ENCODE measurements at regions not wholly inside any gene's neighbourhood (a gene's known extent, or its start where the extent isn't known, plus 50 kb on each side); places are given as distances from the start of the nearest gene placed in this dataset.

DNA sequence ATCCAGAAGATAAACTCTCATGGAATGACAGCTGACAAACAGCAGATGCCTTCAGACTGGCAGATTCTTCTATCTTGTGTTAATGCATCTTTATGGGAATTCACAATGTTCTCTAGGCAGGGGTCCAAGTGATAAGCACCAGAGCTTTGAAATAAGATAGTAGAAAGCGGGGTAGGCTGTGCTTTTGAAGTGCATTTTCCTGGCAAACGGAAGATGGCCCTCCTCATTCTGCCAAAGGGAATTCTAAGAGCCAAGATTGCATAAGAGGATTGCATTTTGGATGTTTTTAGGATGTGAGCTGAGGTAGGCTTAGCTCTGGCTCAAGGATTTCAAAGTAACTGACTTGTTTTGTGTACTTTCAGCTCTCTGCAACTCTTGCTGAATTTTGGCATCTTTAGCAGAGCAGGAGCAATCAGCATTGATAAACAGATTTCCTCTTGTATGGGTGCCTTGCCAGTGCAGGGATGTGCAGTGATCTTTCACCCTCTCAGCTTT lies 298.5 kb upstream of the KLF6 start:
- no peak overlapping the region for H3K4me2 ChIP-seq (ENCODE audit: low read length)
- H3K9me2 ChIP-seq (replicated peaks; ENCODE audit: low read length): no peaks in the 10 kb centered on the region
- no peak overlapping the region for H3K9ac ChIP-seq (ENCODE audit: low read length)
- no peaks in the 10 kb centered on the region for H3K36me3 ChIP-seq (ENCODE audit: low read depth, low read length)
- POLR2A ChIA-PET (ENCODE audit: unreplicated experiment): no interaction called here
- ATAC-seq (no peak), DNase-seq (no peak)
- H3K9me3 ChIP-seq (ENCODE audit: low read length): no peaks in the 10 kb centered on the region
- H4K20me1 ChIP-seq (ENCODE audit: low read length): no peaks in the 10 kb centered on the region
- BruUV-seq (replicated peaks): no TSS peak
- H3K4me3 ChIP-seq (ENCODE audit: low read length): no peak overlapping the region
- H3K27me3 ChIP-seq (ENCODE audit: low read length): no peaks in the 10 kb centered on the region
- no peaks in the 10 kb centered on the region for H3K79me2 ChIP-seq (ENCODE audit: low read length)
- intact Hi-C loops (cut with micrococcal nuclease): no loop called here
- H3K4me1 ChIP-seq (ENCODE audit: insufficient read depth, low read length): no peaks in the 10 kb centered on the region
- no peak overlapping the region for H3K27ac ChIP-seq (ENCODE audit: low read length)
- CTCF ChIA-PET: no interaction called here
- H2AFZ ChIP-seq (ENCODE audit: low read length): no peak overlapping the region
- TF ChIP-seq, protein P1, sequence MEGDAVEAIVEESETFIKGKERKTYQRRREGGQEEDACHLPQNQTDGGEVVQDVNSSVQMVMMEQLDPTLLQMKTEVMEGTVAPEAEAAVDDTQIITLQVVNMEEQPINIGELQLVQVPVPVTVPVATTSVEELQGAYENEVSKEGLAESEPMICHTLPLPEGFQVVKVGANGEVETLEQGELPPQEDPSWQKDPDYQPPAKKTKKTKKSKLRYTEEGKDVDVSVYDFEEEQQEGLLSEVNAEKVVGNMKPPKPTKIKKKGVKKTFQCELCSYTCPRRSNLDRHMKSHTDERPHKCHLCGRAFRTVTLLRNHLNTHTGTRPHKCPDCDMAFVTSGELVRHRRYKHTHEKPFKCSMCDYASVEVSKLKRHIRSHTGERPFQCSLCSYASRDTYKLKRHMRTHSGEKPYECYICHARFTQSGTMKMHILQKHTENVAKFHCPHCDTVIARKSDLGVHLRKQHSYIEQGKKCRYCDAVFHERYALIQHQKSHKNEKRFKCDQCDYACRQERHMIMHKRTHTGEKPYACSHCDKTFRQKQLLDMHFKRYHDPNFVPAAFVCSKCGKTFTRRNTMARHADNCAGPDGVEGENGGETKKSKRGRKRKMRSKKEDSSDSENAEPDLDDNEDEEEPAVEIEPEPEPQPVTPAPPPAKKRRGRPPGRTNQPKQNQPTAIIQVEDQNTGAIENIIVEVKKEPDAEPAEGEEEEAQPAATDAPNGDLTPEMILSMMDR (conservative IDR thresholded peaks at IDR 0.05; ENCODE audit: low read depth, low read length): no peak
- H3F3A ChIP-seq (ENCODE audit: low read length, unreplicated experiment): no peaks in the 10 kb centered on the region

DNA sequence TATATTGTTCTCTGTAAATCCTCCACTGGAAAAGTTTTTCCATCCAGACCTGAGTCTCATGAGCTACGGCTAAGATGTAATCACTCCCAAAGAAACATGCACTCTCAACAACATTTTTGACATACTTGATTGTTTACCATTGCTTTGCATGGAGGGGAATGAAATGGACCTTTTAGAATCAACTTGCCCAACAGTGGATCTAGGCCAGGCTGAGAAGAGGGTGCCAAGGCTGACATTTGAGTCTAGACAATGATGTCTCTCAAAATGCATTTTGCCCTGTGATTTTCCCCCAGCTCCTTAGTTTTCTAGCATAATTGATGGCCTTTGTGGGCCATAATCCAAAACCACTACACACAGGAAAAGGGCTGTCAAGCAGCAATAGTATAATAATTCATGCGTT lies 297.9 kb upstream of the KLF6 start:
- DNase-seq (no peak), ATAC-seq (no peak)
- H3K4me2 ChIP-seq (ENCODE audit: low read length): no peak overlapping the region
- no peaks in the 10 kb centered on the region for H3K9me3 ChIP-seq (ENCODE audit: low read length)
- H3K4me3 ChIP-seq (ENCODE audit: low read length): no peak overlapping the region
- POLR2A ChIA-PET (ENCODE audit: unreplicated experiment): interaction anchor here (0.6 kb wide), 1 partner anchor 75 kb away, joined by 3 read pairs; no protein-coding TSS in a partner anchor
- H3K9ac ChIP-seq (ENCODE audit: low read length): no peak overlapping the region
- TF ChIP-seq, protein P1 (conservative IDR thresholded peaks at IDR 0.05; ENCODE audit: low read depth, low read length): no peak
- no peak for TF ChIP-seq EZH2 (IDR thresholded peaks at IDR 0.05; ENCODE audit: low read length, unreplicated experiment)
- no peak for TF ChIP-seq EZH2phosphoT487 (IDR thresholded peaks at IDR 0.05; ENCODE audit: borderline replicate concordance, low read length)
- no peaks in the 10 kb centered on the region for H3F3A ChIP-seq (ENCODE audit: low read length, unreplicated experiment)
- H3K79me2 ChIP-seq (ENCODE audit: low read length): no peaks in the 10 kb centered on the region
- intact Hi-C loops (cut with micrococcal nuclease): no loop called here
- no TSS peak for BruUV-seq (replicated peaks)
- H4K20me1 ChIP-seq (ENCODE audit: low read length): no peaks in the 10 kb centered on the region
- H3K9me2 ChIP-seq (replicated peaks; ENCODE audit: low read length): no peaks in the 10 kb centered on the region
- H3K27ac ChIP-seq (ENCODE audit: low read length): no peak overlapping the region
- H3K27me3 ChIP-seq (ENCODE audit: low read length): no peaks in the 10 kb centered on the region
- H3K4me1 ChIP-seq (ENCODE audit: insufficient read depth, low read length): no peaks in the 10 kb centered on the region
- CTCF ChIA-PET: no interaction called here
- no peaks in the 10 kb centered on the region for H3K36me3 ChIP-seq (ENCODE audit: low read depth, low read length)
- no peak overlapping the region for H2AFZ ChIP-seq (ENCODE audit: low read length)

DNA sequence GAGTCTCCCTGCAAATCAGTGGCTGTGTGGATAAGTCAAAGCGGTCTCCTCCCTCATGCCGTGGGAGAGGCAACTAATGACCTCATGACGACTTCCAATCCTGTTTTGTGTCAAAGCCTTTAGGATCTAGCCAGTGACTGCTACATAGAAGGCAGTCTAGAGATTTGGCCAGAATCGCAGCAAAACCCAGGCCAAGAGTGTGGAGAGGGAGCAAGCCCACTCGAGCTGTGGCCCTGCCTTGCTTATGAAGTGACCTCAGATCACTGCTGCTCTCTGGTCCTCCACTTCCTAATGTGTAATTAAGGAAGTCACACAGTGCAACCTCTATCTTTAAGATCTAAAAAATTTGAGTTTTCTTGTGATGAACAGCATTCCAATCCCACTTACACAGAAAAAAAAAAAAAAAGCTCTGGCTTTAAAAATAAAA lies 296.7 kb upstream of the KLF6 start:
- intact Hi-C loops (cut with micrococcal nuclease): no loop called here
- TF ChIP-seq, protein P1 (conservative IDR thresholded peaks at IDR 0.05; ENCODE audit: low read depth, low read length): no peak
- TF ChIP-seq EZH2phosphoT487 (IDR thresholded peaks at IDR 0.05; ENCODE audit: borderline replicate concordance, low read length) (no peak), EZH2 (IDR thresholded peaks at IDR 0.05; ENCODE audit: low read length, unreplicated experiment) (no peak)
- Histone ChIP-seq H3K27me3 (ENCODE audit: low read length) (no peaks in the 10 kb centered on the region), H3K4me2 (ENCODE audit: low read length) (no peak overlapping the region), H3K27ac (ENCODE audit: low read length) (no peak overlapping the region), H3K79me2 (ENCODE audit: low read length) (no peaks in the 10 kb centered on the region), H2AFZ (ENCODE audit: low read length) (no peak overlapping the region), H4K20me1 (ENCODE audit: low read length) (no peaks in the 10 kb centered on the region), H3K36me3 (ENCODE audit: low read depth, low read length) (no peaks in the 10 kb centered on the region), H3F3A (ENCODE audit: low read length, unreplicated experiment) (no peaks in the 10 kb centered on the region), H3K4me3 (ENCODE audit: low read length) (no peak overlapping the region), H3K9me3 (ENCODE audit: low read length) (no peaks in the 10 kb centered on the region), H3K9ac (ENCODE audit: low read length) (no peak overlapping the region), H3K4me1 (ENCODE audit: insufficient read depth, low read length) (no peaks in the 10 kb centered on the region), H3K9me2 (replicated peaks; ENCODE audit: low read length) (no peaks in the 10 kb centered on the region)
- BruUV-seq (replicated peaks): no TSS peak
- DNase-seq (no peak), ATAC-seq (no peak)
- POLR2A ChIA-PET (ENCODE audit: unreplicated experiment): interaction anchor here (0.5 kb wide), 1 partner anchor 307 kb away, joined by 3 read pairs; no protein-coding TSS in a partner anchor
- CTCF ChIA-PET: no interaction called here

All from PC-3 (cell line).